Endodermal cell (in vitro differentiated cells): ENCODE measurements at regions not wholly inside any gene's neighbourhood (a gene's known extent, or its start where the extent isn't known, plus 50 kb on each side); places are given as distances from the start of the nearest gene placed in this dataset.

ENCODE experiments used
- DNase-seq: peaks from one replicate; pipeline ENCODE4 v3.0.0-alpha.2; 2017
- H3K27ac ChIP-seq: 2 replicates; pipeline ENCODE4 v1.5.1; 2013; ENCODE audit warnings: mild to moderate bottlenecking, low read depth, low read length, moderate library complexity
- H3K27me3 ChIP-seq: 2 replicates; pipeline ENCODE4 v1.6.1; 2013; ENCODE audit warnings: mild to moderate bottlenecking, low read length, moderate library complexity; ENCODE audit not compliant: insufficient read depth, control insufficient read depth, poor library complexity, severe bottlenecking
- H3K36me3 ChIP-seq: 2 replicates; pipeline ENCODE4 v1.7.0; 2013; ENCODE audit warnings: mild to moderate bottlenecking, low read length, moderate library complexity; ENCODE audit not compliant: control insufficient read depth, insufficient read depth
- H3K4me1 ChIP-seq: one replicate; pipeline ENCODE4 v1.7.0; 2013; ENCODE audit warnings: low read length; ENCODE audit not compliant: control insufficient read depth, insufficient read depth
- H3K4me3 ChIP-seq: 2 replicates; pipeline ENCODE4 v1.5.1; 2013; ENCODE audit warnings: mild to moderate bottlenecking, low read length, moderate library complexity
- H3K9ac ChIP-seq: 2 replicates; pipeline ENCODE4 v1.6.1; 2013; ENCODE audit warnings: mild to moderate bottlenecking, low read length, moderate library complexity; ENCODE audit not compliant: poor library complexity, severe bottlenecking; ENCODE audit errors: extremely low read depth
- H3K9me3 ChIP-seq: 2 replicates; pipeline ENCODE4 v1.6.1; 2013; ENCODE audit warnings: mild to moderate bottlenecking, low read length, moderate library complexity; ENCODE audit not compliant: control insufficient read depth
- H3K27ac Mint-ChIP-seq: 2 replicates; pipeline ENCODE4 v1.8.0; 2020; ENCODE audit warnings: mixed read lengths
- H3K27me3 Mint-ChIP-seq: 2 replicates; pipeline ENCODE4 v1.8.0; 2021; ENCODE audit warnings: mild to moderate bottlenecking, mixed read lengths; ENCODE audit not compliant: insufficient read depth
- H3K36me3 Mint-ChIP-seq: 2 replicates; pipeline ENCODE4 v1.8.0; 2020; ENCODE audit warnings: low read depth, mixed read lengths
- H3K4me1 Mint-ChIP-seq: 2 replicates; pipeline ENCODE4 v1.8.0; 2020; ENCODE audit warnings: mixed read lengths
- H3K4me3 Mint-ChIP-seq: 2 replicates; pipeline ENCODE4 v1.8.0; 2020; ENCODE audit warnings: mild to moderate bottlenecking, moderate library complexity, mixed read lengths
- H3K9me3 Mint-ChIP-seq: 2 replicates; pipeline ENCODE4 v1.8.0; 2020; ENCODE audit warnings: mild to moderate bottlenecking, mixed read lengths
- CTCF ChIP-seq: fragments of 200-600 bp; sonication (generic); conservative IDR thresholded peaks from 2 replicates; pipeline ENCODE4 v1.5.0; 2021; ENCODE audit warnings: antibody characterized with exemption, mild to moderate bottlenecking
- WGBS, 2 experiments: methylation state at CpG; one replicate each; pipeline versions ENCODE4 v1.1.5 to v1.1.7; 2013; ENCODE audit warnings: missing lambda C conversion rate in 2 of 2, mixed read lengths in 1 of 2; ENCODE audit not compliant: insufficient coverage in 1 of 2, insufficient read length in 1 of 2; 5-methylcytosine and 5-hydroxymethylcytosine counted together

- H3K4me1 Mint-ChIP-seq: no peaks in the 10 kb centered on the region
- H3K36me3 ChIP-seq: no peaks in the 10 kb centered on the region
- no peak overlapping the region for H3K4me3 Mint-ChIP-seq
- H3K9ac ChIP-seq: no peak overlapping the region
- H3K27me3 ChIP-seq: no peaks in the 10 kb centered on the region
- peaks cover 8% of the 10 kb centered on the region for H3K9me3 Mint-ChIP-seq
- no peaks in the 10 kb centered on the region for H3K27me3 Mint-ChIP-seq
- H3K36me3 Mint-ChIP-seq: no peaks in the 10 kb centered on the region
- 81 to 100% methylated on average over 1 of the region's 1 CpG for WGBS, 2 experiments
- H3K27ac ChIP-seq: no peak overlapping the region
- no peak overlapping the region for H3K4me3 ChIP-seq
- peaks cover 41% of the 10 kb centered on the region for H3K9me3 ChIP-seq
- no peak for DNase-seq
- H3K4me1 ChIP-seq: no peaks in the 10 kb centered on the region
- no peak overlapping the region for H3K27ac Mint-ChIP-seq
- no peak for TF ChIP-seq CTCF
These were observed 731.0 kb upstream of the LRATD1 start for GRCh38 chr2:13901526-13901925.

- Mint-ChIP-seq H3K4me1 (no peaks in the 10 kb centered on the region), H3K27ac (no peak overlapping the region), H3K36me3 (no peaks in the 10 kb centered on the region), H3K9me3 (no peaks in the 10 kb centered on the region), H3K27me3 (no peaks in the 10 kb centered on the region), H3K4me3 (no peak overlapping the region)
- no peak for TF ChIP-seq CTCF
- H3K4me1 ChIP-seq: no peaks in the 10 kb centered on the region
- no peak overlapping the region for H3K27ac ChIP-seq
- H3K27me3 ChIP-seq: no peaks in the 10 kb centered on the region
- H3K4me3 ChIP-seq: no peak overlapping the region
- no peaks in the 10 kb centered on the region for H3K36me3 ChIP-seq
- 85% methylated on average over 2 of the region's 2 CpGs; no CpG with 5 or more reads in 1 of the 2 experiments for WGBS, 2 experiments
- DNase-seq: no peak
- H3K9ac ChIP-seq: no peak overlapping the region
- peaks cover 36% of the 10 kb centered on the region for H3K9me3 ChIP-seq
These were observed 726.7 kb upstream of the LRATD1 start for GRCh38 chr2:13905831-13906230.

DNA sequence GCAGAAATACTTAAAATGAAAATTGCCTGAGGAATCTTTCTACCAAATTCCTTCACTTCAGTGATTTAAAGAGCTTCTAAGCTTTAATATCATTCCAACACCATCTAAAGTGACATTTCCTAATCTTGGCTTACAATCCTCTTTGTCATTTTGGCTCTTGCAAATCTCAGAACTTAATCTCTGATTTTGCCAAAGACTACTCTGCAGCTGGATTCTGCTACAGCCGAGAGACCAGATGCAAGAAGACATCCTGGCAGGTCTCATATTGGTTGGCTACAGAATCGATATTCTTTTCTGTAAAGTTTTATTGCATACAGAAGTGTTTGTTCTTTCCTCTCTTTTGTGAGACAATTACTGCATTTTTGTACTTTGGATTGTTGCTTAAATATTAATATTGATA lies 716.5 kb upstream of the LRATD1 start:
- no peak overlapping the region for H3K9ac ChIP-seq
- 77 to 100% methylated on average over 2 of the region's 2 CpGs for WGBS, 2 experiments
- H3K36me3 ChIP-seq: no peaks in the 10 kb centered on the region
- DNase-seq: no peak
- Mint-ChIP-seq H3K4me1 (peaks cover 19% of the 10 kb centered on the region), H3K27ac (no peak overlapping the region), H3K9me3 (peaks cover 2% of the 10 kb centered on the region), H3K27me3 (no peaks in the 10 kb centered on the region), H3K36me3 (no peaks in the 10 kb centered on the region), H3K4me3 (no peak overlapping the region)
- peaks cover 50% of the 10 kb centered on the region for H3K9me3 ChIP-seq
- no peaks in the 10 kb centered on the region for H3K4me1 ChIP-seq
- no peak for TF ChIP-seq CTCF
- no peaks in the 10 kb centered on the region for H3K27me3 ChIP-seq
- H3K4me3 ChIP-seq: no peak overlapping the region
- H3K27ac ChIP-seq: no peak overlapping the region
